Heart left ventricle (tissue), 16 donors: ENCODE measurements at regions not wholly inside any gene's neighbourhood (a gene's known extent, or its start where the extent isn't known, plus 50 kb on each side); places are given as distances from the start of the nearest gene placed in this dataset.

Experiments
- ATAC-seq, 4 donors: fragments of 200-7000 bp; cut with Tn5 transposase; one replicate each; pipeline ENCODE4 v1.9.1; 2020 to 2022; ENCODE audit warnings: moderate library complexity in 4 of 4, mild to moderate bottlenecking in 3 of 4, moderate number of reproducible peaks in 1 of 4
- DNase-seq, 5 donors: peaks; one replicate each; pipeline ENCODE4 v3.0.0-alpha.2; 2020
- H3K27ac ChIP-seq, 12 donors: fragments of 200-600 bp; sonication (generic) in 4 of 12; one replicate each; pipeline versions ENCODE4 v1.5.0 to v1.8.0; 2016 to 2022; ENCODE audit warnings: mild to moderate bottlenecking in 2 of 12
- H3K27me3 ChIP-seq, 9 donors: fragments of 200-600 bp; sonication (generic) in 2 of 9; one replicate each; pipeline versions ENCODE4 v1.5.1 to v1.8.0; 2016 to 2022; ENCODE audit warnings: mild to moderate bottlenecking in 3 of 9
- H3K36me3 ChIP-seq, 9 donors: fragments of 200-600 bp; sonication (generic) in 2 of 9; one replicate each; pipeline versions ENCODE4 v1.5.0 to v1.8.0; 2018 to 2022; ENCODE audit warnings: mild to moderate bottlenecking in 2 of 9
- H3K4me1 ChIP-seq, 12 donors: fragments of 200-600 bp; sonication (generic) in 4 of 12; one replicate each; pipeline versions ENCODE4 v1.5.0 to v1.8.0; 2016 to 2022; ENCODE audit warnings: mild to moderate bottlenecking in 3 of 12
- H3K4me3 ChIP-seq, 12 donors: fragments of 200-600 bp; sonication (generic) in 4 of 12; one replicate each; pipeline versions ENCODE4 v1.5.0 to v1.8.0; 2017 to 2022; ENCODE audit warnings: mild to moderate bottlenecking in 9 of 12, moderate library complexity in 4 of 12
- H3K9me3 ChIP-seq, 12 donors: fragments of 200-600 bp; sonication (generic) in 4 of 12; one replicate each; pipeline versions ENCODE4 v1.5.0 to v1.8.0; 2016 to 2022; ENCODE audit warnings: mild to moderate bottlenecking in 1 of 12
- POLR2A ChIP-seq, 2 donors: fragments of 450-650 bp; IDR thresholded peaks; one replicate each; pipeline ENCODE4 v1.6.1; 2017; ENCODE audit warnings: antibody characterized with exemption in 2 of 2, mild to moderate bottlenecking in 2 of 2, moderate library complexity in 2 of 2
- WGBS, 4 donors: extraction: QIAGEN DNeasy Blood & Tissue Kit in 2 of 4; methylation state at CpG; one replicate each; pipeline versions ENCODE4 v1.1.5 to v1.1.7; 2013 to 2018; 5-methylcytosine and 5-hydroxymethylcytosine counted together
- intact Hi-C, 10 donors: fragments of 100-400 bp; cut with DNase I; formaldehyde crosslinking; loops; one replicate each; pipeline versions ENCODE4 v1.11.1 to v1.14.2; 2022
- TF ChIP-seq, protein P1 (sequence below), 12 donors: fragments of 200-600 bp; sonication (generic) in 4 of 12; IDR thresholded peaks; one replicate each; pipeline versions ENCODE4 v1.5.0 to v1.8.0; 2018 to 2022; ENCODE audit warnings: antibody characterized with exemption in 12 of 12, mild to moderate bottlenecking in 5 of 12
- donor health status: ischemic (EF 13 %, LVEDD 7.1; RV severe dilation, severe dysfunction).
- donor health status: healthy with polysubstance abuse.
- donor health status: DM: no; HTN: yes; CAD: no.
- donor health status: DM: no; HTN: no; CAD: no.
- donor health status: ischemic (EF 25% LVEDD 6.9; RV normal size, moderate dysfunction).
- donor health status: ischemic (EF 25% LVEDD 5.7; RV mildly dilated, moderate dysfunction).
- donor health status: healthy.
- donor health status: DM: yes; HTN: yes; CAD: no.
- donor health status: ischemic (EF 35%, LVEDD 5.7; RV mildly dilated, moderate dysfunction).
- donor health status: nonischemic (EF 11% LVEDD 7.7; RV severe dilation, severe dysfunction).
- donor health status: DM: yes; HTN: yes; CAD: no.
- donor health status: PGD.
- donor health status: ischemic (EF 29% LVEDD 5.4; RV normal size, mild dysfunction).
- donor health status: nonischemic (EF 23%, LVEDD 6.1; RV moderate dilation, normal function).

DNA sequence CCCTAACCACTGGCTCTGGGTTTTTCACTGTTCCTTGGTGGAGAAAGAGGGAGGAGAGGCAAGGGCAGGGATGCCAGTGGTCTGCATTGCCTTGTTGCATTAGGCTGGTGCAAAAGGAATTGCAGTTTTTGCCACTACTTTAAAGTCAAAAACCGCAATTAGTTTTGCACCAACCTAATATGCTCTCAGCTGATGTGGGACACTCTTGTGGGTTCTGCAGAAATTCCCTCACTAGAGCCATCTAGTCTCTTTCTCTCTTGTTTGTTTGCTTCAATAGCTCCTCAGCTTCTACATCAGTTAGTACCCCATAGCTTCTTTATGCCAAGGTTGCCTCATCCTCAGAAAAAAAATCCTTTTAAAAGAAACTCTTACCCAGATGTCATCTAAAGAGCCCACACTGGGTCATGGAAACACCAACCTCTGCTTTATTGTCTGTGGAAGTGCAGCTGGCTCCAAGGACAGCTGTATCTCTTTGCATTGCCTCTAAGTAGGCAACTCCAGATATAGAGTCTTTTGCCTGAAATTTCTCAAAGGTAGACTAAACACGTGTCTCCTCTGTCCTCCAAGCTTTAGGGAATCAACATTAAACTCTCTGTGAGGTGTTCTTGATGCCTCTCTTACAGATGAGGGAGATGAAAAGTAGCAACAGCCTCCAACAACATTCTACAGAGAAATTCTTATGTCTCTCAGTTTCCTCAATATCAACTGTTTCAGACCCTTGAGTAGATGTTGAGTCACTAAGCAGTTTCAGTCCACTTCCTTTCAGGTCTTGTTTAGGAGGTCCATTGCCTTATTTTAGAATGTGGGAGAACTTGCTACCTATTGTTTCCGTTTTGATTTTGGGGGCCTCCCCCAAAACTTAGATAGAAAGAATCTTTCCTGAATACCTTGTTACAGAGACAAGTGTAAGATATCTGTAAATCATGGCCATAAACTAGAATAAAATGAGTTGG, 84.9 kb upstream of the MEF2C start:
- Histone ChIP-seq H3K27me3 (no peaks in the 10 kb centered on the region), H3K27ac (no peak overlapping the region), H3K4me1 (no peaks in the 10 kb centered on the region), H3K36me3 (no peaks in the 10 kb centered on the region), H3K4me3 (no peak overlapping the region), H3K9me3 (no peaks in the 10 kb centered on the region)
- DNase-seq (no peak), ATAC-seq (no peak)
- 86 to 91% (median 88%) methylated on average over 3 of the region's 3 CpGs for WGBS, 4 donors
- no peak for TF ChIP-seq POLR2A (IDR thresholded peaks at IDR 0.05)
- TF ChIP-seq, protein P1, sequence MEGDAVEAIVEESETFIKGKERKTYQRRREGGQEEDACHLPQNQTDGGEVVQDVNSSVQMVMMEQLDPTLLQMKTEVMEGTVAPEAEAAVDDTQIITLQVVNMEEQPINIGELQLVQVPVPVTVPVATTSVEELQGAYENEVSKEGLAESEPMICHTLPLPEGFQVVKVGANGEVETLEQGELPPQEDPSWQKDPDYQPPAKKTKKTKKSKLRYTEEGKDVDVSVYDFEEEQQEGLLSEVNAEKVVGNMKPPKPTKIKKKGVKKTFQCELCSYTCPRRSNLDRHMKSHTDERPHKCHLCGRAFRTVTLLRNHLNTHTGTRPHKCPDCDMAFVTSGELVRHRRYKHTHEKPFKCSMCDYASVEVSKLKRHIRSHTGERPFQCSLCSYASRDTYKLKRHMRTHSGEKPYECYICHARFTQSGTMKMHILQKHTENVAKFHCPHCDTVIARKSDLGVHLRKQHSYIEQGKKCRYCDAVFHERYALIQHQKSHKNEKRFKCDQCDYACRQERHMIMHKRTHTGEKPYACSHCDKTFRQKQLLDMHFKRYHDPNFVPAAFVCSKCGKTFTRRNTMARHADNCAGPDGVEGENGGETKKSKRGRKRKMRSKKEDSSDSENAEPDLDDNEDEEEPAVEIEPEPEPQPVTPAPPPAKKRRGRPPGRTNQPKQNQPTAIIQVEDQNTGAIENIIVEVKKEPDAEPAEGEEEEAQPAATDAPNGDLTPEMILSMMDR (IDR thresholded peaks at IDR 0.05), result no peak
- intact Hi-C loops, result no loop called here

DNA sequence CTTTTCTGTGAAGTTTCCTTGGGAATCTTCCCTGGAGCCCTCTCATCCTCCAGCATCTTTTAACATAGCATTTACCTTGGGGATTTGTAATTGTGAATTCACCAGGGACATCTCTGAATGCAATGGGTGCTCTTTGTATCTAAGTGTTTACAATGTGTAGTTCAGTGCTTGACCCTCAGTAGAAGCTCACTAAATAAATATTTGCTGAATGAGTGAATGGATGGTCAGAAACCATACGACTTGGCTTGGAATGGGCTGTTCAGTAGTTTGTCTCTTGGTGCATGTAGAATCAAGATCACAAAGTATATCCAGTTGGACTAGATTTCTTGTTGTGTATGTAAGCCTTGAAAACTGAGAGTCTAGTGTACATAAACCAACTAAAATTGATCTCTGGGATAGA, 81.8 kb upstream of the MEF2C start:
- Histone ChIP-seq H3K4me1 (no peaks in the 10 kb centered on the region), H3K36me3 (no peaks in the 10 kb centered on the region), H3K27me3 (no peaks in the 10 kb centered on the region), H3K9me3 (no peaks in the 10 kb centered on the region), H3K27ac (no peak overlapping the region), H3K4me3 (no peak overlapping the region)
- no peak for DNase-seq
- WGBS, 4 donors, result 85 to 94% (median 88%) methylated on average over 1 of the region's 1 CpG
- no peak for TF ChIP-seq POLR2A (IDR thresholded peaks at IDR 0.05)
- TF ChIP-seq, protein P1 (IDR thresholded peaks at IDR 0.05), result no peak
- no peak for ATAC-seq
- intact Hi-C loops, result no loop called here

DNA sequence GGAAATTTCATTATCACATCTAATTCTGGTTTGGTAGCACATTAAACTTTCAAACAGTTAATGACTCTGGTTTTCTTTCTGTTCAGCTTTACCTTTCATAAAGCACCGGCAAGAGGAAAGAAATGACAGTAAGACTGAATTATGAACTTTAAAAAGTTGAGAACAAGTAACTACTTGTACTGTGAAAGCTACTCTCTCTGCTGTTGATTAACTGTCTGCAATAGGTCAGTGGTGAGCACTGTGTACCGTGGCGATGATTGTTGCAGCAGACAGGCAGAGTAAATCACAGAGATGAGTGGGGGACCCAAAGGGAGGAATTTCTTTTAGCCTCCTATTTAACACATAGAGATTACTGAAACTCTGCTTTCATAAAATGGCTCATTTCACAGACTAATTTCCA, 74.0 kb upstream of the MEF2C start:
- DNase-seq (no peak), ATAC-seq (no peak)
- Histone ChIP-seq H3K36me3 (no peaks in the 10 kb centered on the region), H3K4me1 (peaks cover 0 to 12% (median 0%) of the 10 kb centered on the region in 12 donors), H3K27me3 (no peaks in the 10 kb centered on the region), H3K4me3 (no peak overlapping the region), H3K9me3 (no peaks in the 10 kb centered on the region), H3K27ac (no peak overlapping the region)
- intact Hi-C loops, result no loop called here
- 69 to 77% (median 74%) methylated on average over 3 of the region's 3 CpGs for WGBS, 4 donors
- TF ChIP-seq POLR2A (IDR thresholded peaks at IDR 0.05), result no peak
- TF ChIP-seq, protein P1 (IDR thresholded peaks at IDR 0.05), result no peak

DNA sequence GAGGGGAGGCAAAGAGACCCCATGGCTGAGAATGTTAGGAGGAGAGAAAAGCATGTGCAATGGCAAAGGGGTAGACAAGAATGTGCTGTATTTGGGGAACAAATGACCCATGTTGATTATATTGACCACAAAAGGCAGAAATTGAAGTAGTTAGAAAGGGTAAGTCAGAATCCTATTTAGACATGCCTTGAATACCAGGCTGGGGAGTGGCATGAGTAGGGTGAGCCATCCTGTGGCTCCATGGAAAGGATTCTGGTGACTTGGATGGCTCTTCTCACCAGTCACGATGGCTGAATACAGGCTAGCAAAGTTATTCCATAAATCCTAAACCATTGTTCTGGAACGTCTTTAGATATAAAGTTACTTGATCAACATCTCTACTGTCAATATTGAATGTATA, 73.4 kb upstream of the MEF2C start:
- no peaks in the 10 kb centered on the region for H3K9me3 ChIP-seq
- peaks cover 0 to 14% (median 3%) of the 10 kb centered on the region in 12 donors for H3K4me1 ChIP-seq
- no peaks in the 10 kb centered on the region for H3K27me3 ChIP-seq
- H3K27ac ChIP-seq, result no peak overlapping the region
- DNase-seq, result no peak
- ATAC-seq, result no peak
- intact Hi-C loops, result no loop called here
- no peak for TF ChIP-seq POLR2A (IDR thresholded peaks at IDR 0.05)
- TF ChIP-seq, protein P1 (IDR thresholded peaks at IDR 0.05), result no peak
- 92 to 100% (median 97%) methylated on average over 2 of the region's 2 CpGs for WGBS, 4 donors
- H3K36me3 ChIP-seq, result no peaks in the 10 kb centered on the region
- H3K4me3 ChIP-seq, result no peak overlapping the region
